Right lobe of liver (tissue), 4 donors: ENCODE measurements at regions not wholly inside any gene's neighbourhood (a gene's known extent, or its start where the extent isn't known, plus 50 kb on each side); places are given as distances from the start of the nearest gene placed in this dataset.

Experiments
- CTCF ChIP-seq, 4 donors: fragments of 200-600 bp in 3 of 4; fragments of 450-650 bp in 1 of 4; IDR thresholded peaks; one replicate each; pipeline versions ENCODE4 v1.5.1 to v1.8.0; 2016 to 2022; ENCODE audit warnings: antibody characterized with exemption in 4 of 4, mild to moderate bottlenecking in 2 of 4
- POLR2A ChIP-seq: fragments of 450-650 bp; IDR thresholded peaks from one replicate; pipeline ENCODE4 v1.6.1; 2017; ENCODE audit warnings: antibody characterized with exemption, mild to moderate bottlenecking
- donor health status: DM: no; HTN: no; CAD: no.
- donor health status: DM: no; HTN: no; CAD: no.
- donor health status: DM: no; HTN: yes; CAD: no.

GRCh38 chr2:82230406-82230805 lies 1925.9 kb upstream of the LRRTM1 start:
- TF ChIP-seq CTCF (IDR thresholded peaks at IDR 0.05) (no peak), POLR2A (no peak)
